ENCODE measurements at regions not wholly inside any gene's neighbourhood (a gene's known extent, or its start where the extent isn't known, plus 50 kb on each side); places are given as distances from the start of the nearest gene placed in this dataset.

DNA sequence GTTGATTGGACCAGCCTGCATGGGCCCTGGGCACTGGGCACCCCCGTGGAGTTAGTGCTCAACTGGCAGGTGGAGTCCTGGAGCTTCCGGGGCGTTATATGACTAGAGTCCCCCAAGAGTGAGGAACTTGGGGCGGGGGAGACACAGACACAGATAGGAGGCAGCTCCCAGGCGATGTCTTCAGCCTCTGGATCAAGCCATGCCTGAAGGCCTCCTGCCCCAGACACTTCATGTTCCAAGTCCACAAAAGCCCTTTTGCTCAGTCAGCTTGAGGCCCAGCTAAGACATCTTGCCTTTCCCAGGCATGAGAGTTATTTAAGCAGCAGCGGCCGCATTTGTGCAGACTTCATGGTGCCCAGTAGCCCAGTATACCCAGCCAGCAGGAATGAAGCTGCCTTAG lies 136.6 kb upstream of the CIBAR2 start:
- Histone ChIP-seq H3K27me3 (ENCODE audit: low read depth, low read length) (0 out of 2 replicates have a peak, but pooled peaks cover 2% of the 10 kb centered on the region), H3K9ac (ENCODE audit: low read length) (no peak overlapping the region), H3K4me2 (ENCODE audit: low read length) (no peak overlapping the region), H4K20me1 (ENCODE audit: insufficient read depth, low read length) (no peaks in the 10 kb centered on the region), H3K79me2 (ENCODE audit: low read length) (no peaks in the 10 kb centered on the region), H3K4me1 (ENCODE audit: low read length) (no peaks in the 10 kb centered on the region), H3K36me3 (replicated peaks; ENCODE audit: low read depth, low read length) (no peaks in the 10 kb centered on the region), H3K4me3 (ENCODE audit: low read length) (no peak overlapping the region), H2AFZ (ENCODE audit: low read depth, low read length) (no peak overlapping the region), H3K9me3 (ENCODE audit: insufficient read depth, low read length) (no peaks in the 10 kb centered on the region), H3K27ac (ENCODE audit: low read length) (no peak overlapping the region)
- TF ChIP-seq, protein P1, sequence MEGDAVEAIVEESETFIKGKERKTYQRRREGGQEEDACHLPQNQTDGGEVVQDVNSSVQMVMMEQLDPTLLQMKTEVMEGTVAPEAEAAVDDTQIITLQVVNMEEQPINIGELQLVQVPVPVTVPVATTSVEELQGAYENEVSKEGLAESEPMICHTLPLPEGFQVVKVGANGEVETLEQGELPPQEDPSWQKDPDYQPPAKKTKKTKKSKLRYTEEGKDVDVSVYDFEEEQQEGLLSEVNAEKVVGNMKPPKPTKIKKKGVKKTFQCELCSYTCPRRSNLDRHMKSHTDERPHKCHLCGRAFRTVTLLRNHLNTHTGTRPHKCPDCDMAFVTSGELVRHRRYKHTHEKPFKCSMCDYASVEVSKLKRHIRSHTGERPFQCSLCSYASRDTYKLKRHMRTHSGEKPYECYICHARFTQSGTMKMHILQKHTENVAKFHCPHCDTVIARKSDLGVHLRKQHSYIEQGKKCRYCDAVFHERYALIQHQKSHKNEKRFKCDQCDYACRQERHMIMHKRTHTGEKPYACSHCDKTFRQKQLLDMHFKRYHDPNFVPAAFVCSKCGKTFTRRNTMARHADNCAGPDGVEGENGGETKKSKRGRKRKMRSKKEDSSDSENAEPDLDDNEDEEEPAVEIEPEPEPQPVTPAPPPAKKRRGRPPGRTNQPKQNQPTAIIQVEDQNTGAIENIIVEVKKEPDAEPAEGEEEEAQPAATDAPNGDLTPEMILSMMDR (IDR thresholded peaks at IDR 0.05; ENCODE audit: low read depth, low read length), result no peak
- TF ChIP-seq EZH2phosphoT487 (IDR thresholded peaks at IDR 0.05; ENCODE audit: low read depth), result no peak

DNA sequence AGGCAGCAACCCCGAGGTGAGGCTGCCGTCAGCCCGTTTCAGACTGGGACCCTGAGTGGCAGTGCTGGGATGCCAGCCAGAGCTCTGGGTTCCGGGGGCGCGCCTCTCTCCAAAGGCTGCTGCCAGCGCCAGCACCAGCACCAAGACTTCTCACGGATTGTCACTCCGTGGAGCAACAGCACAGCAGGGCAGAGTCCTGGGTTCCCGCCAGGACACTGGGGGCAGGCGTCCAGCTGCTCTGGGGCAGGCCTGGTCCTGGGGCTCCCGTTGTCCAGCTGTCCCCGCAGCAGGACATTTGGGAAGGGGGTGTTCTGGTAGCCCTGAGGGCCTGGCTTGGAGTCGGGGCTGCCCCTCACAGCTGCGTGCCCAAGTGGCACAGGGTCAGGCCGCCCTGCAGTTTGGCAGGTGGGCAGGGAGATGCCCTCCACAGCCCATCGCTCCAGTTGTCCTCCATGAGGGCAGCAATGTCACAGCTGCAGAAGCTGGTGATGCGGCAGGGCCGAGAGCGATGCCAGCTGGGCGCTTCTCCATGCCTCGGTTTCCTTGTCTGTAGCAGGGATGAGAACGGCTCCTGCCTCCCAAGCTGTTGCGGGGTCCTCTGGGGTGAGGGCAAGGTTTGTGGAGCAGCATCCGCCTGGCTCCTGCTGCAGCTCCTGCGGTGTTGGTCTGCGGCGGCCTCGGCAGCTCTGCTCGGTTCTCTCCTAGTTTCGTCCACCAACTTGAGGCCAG lies 137.3 kb upstream of the CIBAR2 start:
- TF ChIP-seq, protein P1 (IDR thresholded peaks at IDR 0.05; ENCODE audit: low read depth, low read length), result no peak
- TF ChIP-seq EZH2phosphoT487 (IDR thresholded peaks at IDR 0.05; ENCODE audit: low read depth), result no peak
- H3K4me2 ChIP-seq (ENCODE audit: low read length), result no peak overlapping the region

DNA sequence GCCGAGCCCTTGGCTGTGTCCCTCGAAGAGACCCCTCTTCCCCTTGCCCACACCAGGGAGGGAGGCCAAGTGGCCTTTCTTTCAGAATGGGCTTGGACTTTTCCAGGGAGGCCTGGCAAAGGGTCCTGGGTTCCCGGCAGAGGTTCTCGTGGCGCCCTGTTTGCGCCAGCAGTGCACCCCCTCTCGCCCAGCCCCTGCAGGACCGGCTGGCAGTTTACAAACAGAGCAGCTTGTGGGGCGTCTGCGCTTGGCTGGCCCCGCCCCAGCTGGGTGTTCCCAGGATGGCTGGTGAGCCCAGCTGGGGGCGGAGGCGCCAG lies 137.8 kb upstream of the CIBAR2 start:
- Histone ChIP-seq H3K4me1 (ENCODE audit: low read length) (no peaks in the 10 kb centered on the region), H3K4me2 (ENCODE audit: low read length) (no peak overlapping the region)

More for the DNA sequence above, 137.3 kb upstream of the CIBAR2 start:
- H3K27ac ChIP-seq (ENCODE audit: low read length), result no peak overlapping the region
- H3K9me3 ChIP-seq (ENCODE audit: insufficient read depth, low read length), result no peaks in the 10 kb centered on the region
- 0 out of 2 replicates have a peak, but pooled peaks cover 2% of the 10 kb centered on the region for H3K27me3 ChIP-seq (ENCODE audit: low read depth, low read length)
- no peaks in the 10 kb centered on the region for H3K4me1 ChIP-seq (ENCODE audit: low read length)
- H3K4me3 ChIP-seq (ENCODE audit: low read length), result no peak overlapping the region
- H3K36me3 ChIP-seq (replicated peaks; ENCODE audit: low read depth, low read length), result no peaks in the 10 kb centered on the region
- H3K9ac ChIP-seq (ENCODE audit: low read length), result no peak overlapping the region
- H4K20me1 ChIP-seq (ENCODE audit: insufficient read depth, low read length), result no peaks in the 10 kb centered on the region
- H3K79me2 ChIP-seq (ENCODE audit: low read length), result no peaks in the 10 kb centered on the region
- H2AFZ ChIP-seq (ENCODE audit: low read depth, low read length), result no peak overlapping the region

DNA sequence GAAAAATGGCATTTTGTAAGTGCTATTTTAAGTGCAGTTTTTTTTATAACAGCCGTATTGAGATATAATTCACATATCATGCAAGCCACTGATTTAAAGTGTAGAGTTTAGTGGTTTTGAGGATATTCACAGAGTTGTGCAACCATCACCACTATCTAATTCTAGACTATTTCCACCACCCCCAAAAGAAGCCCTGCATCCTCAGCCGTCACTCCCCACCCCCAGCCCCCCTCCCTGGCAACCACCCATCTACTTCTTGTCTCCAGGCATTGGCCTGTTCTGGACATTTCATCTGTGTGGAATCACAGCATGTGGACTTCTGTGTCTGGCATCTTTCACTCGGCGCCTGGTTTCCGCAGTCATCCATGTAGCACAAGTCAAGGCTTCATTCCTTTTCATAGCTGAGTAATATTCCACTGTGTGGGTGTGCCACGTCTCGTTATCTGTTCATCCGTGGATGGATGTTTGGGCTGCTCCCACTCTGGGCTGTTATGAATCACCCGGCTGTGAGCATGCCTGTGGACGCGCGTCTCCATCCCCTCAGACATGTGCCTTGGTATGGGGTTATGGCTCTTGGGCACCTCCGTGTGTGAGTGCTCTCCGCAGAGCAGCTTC lies 138.4 kb upstream of the CIBAR2 start:
- no peak overlapping the region for H2AFZ ChIP-seq (ENCODE audit: low read depth, low read length)
- H3K9me3 ChIP-seq (ENCODE audit: insufficient read depth, low read length), result no peaks in the 10 kb centered on the region

More for the DNA sequence above, 137.8 kb upstream of the CIBAR2 start:
- Histone ChIP-seq H3K27ac (ENCODE audit: low read length) (no peak overlapping the region), H3K36me3 (replicated peaks; ENCODE audit: low read depth, low read length) (no peaks in the 10 kb centered on the region), H2AFZ (ENCODE audit: low read depth, low read length) (no peak overlapping the region), H3K27me3 (ENCODE audit: low read depth, low read length) (0 out of 2 replicates have a peak, but pooled peaks cover 2% of the 10 kb centered on the region), H3K9me3 (ENCODE audit: insufficient read depth, low read length) (no peaks in the 10 kb centered on the region), H3K9ac (ENCODE audit: low read length) (no peak overlapping the region), H3K79me2 (ENCODE audit: low read length) (no peaks in the 10 kb centered on the region), H3K4me3 (ENCODE audit: low read length) (no peak overlapping the region), H4K20me1 (ENCODE audit: insufficient read depth, low read length) (no peaks in the 10 kb centered on the region)
- TF ChIP-seq, protein P1 (IDR thresholded peaks at IDR 0.05; ENCODE audit: low read depth, low read length), result no peak
- no peak for TF ChIP-seq EZH2phosphoT487 (IDR thresholded peaks at IDR 0.05; ENCODE audit: low read depth)

More for the DNA sequence above, 138.4 kb upstream of the CIBAR2 start:
- Histone ChIP-seq H3K4me2 (ENCODE audit: low read length) (no peak overlapping the region), H3K4me1 (ENCODE audit: low read length) (no peaks in the 10 kb centered on the region), H3K9ac (ENCODE audit: low read length) (no peak overlapping the region), H4K20me1 (ENCODE audit: insufficient read depth, low read length) (no peaks in the 10 kb centered on the region), H3K27ac (ENCODE audit: low read length) (no peak overlapping the region), H3K27me3 (ENCODE audit: low read depth, low read length) (no peaks in the 10 kb centered on the region), H3K36me3 (replicated peaks; ENCODE audit: low read depth, low read length) (no peaks in the 10 kb centered on the region), H3K79me2 (ENCODE audit: low read length) (no peaks in the 10 kb centered on the region), H3K4me3 (ENCODE audit: low read length) (no peak overlapping the region)
- TF ChIP-seq, protein P1 (IDR thresholded peaks at IDR 0.05; ENCODE audit: low read depth, low read length), result no peak
- no peak for TF ChIP-seq EZH2phosphoT487 (IDR thresholded peaks at IDR 0.05; ENCODE audit: low read depth)
